OCI-LY1 (cell line): ENCODE measurements at regions not wholly inside any gene's neighbourhood (a gene's known extent, or its start where the extent isn't known, plus 50 kb on each side); places are given as distances from the start of the nearest gene placed in this dataset.

ENCODE experiments used
- EZH2 ChIP-seq: fragments of 200-600 bp; sonication (generic), shearing (Covaris generic); IDR thresholded peaks from 2 replicates; pipeline ENCODE4 v1.8.0; 2017; ENCODE audit warnings: borderline replicate concordance, mixed run types, mild to moderate bottlenecking, antibody characterized with exemption, low read length, moderate library complexity, mixed read lengths
- TF ChIP-seq, protein P1 (sequence below): fragments of 200-600 bp; sonication (generic), shearing (Covaris generic); IDR thresholded peaks from 2 replicates; pipeline ENCODE4 v1.5.1; 2017; ENCODE audit warnings: mild to moderate bottlenecking, antibody characterized with exemption, low read length, moderate library complexity, mixed read lengths

DNA sequence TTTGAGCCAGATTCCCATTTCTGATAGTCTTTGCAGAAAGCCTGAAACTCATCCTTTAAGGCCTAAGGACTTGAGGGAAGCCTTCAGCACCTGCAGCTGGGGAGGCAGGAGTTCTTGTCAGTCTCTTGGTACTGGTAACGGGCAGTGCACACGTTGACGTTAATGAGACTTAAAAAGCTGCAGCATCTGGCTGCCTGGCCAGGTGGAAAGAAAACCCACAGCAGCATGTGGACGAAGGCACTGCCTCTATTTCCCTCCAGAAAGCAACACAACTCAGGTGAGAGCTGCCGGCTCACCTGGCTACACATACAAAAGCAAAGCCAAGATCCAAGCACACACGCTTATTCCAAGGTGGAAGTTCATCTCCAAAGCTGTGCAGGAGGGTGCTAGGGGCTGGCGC, 178.8 kb downstream of the ANAPC1 start:
- TF ChIP-seq, protein P1, sequence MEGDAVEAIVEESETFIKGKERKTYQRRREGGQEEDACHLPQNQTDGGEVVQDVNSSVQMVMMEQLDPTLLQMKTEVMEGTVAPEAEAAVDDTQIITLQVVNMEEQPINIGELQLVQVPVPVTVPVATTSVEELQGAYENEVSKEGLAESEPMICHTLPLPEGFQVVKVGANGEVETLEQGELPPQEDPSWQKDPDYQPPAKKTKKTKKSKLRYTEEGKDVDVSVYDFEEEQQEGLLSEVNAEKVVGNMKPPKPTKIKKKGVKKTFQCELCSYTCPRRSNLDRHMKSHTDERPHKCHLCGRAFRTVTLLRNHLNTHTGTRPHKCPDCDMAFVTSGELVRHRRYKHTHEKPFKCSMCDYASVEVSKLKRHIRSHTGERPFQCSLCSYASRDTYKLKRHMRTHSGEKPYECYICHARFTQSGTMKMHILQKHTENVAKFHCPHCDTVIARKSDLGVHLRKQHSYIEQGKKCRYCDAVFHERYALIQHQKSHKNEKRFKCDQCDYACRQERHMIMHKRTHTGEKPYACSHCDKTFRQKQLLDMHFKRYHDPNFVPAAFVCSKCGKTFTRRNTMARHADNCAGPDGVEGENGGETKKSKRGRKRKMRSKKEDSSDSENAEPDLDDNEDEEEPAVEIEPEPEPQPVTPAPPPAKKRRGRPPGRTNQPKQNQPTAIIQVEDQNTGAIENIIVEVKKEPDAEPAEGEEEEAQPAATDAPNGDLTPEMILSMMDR = no peak
- no peak for TF ChIP-seq EZH2
